HEK293 (cell line): ENCODE measurements at regions not wholly inside any gene's neighbourhood (a gene's known extent, or its start where the extent isn't known, plus 50 kb on each side); places are given as distances from the start of the nearest gene placed in this dataset.

Experiments used
- CTCF ChIA-PET: fragments of 350-600 bp; formaldehyde crosslinking; extraction: SDS; loops from one replicate; lab custom pipeline; 2021; ENCODE audit warnings: antibody characterized with exemption; lab: Yijun Ruan, JAX
- POLR2A ChIA-PET: fragments of 300-600 bp; formaldehyde crosslinking; extraction: SDS; loops from one replicate; lab custom pipeline; 2020; ENCODE audit warnings: antibody characterized with exemption, inconsistent platforms; lab: Yijun Ruan, JAX
- H3K27ac ChIP-seq: fragments of 200-500 bp; sonication (Bioruptor generic); 2 replicates; pipeline ENCODE4 v1.5.1; 2014; ENCODE audit warnings: low read depth, low read length, control low read depth, inconsistent platforms; ENCODE audit errors: extremely low read depth
- H3K36me3 ChIP-seq, 2 experiments: fragments of 200-500 bp in 1 of 2; sonication (Bioruptor generic) in 1 of 2; 1 replicate in 1 of 2; 2 replicates in 1 of 2; pipeline ENCODE4 v1.5.1; 2014 to 2017; ENCODE audit warnings: inconsistent platforms in 2 of 2, low read length in 2 of 2; ENCODE audit not compliant: control insufficient read depth in 2 of 2, insufficient read depth in 1 of 2
- H3K4me1 ChIP-seq: fragments of 200-500 bp; sonication (Bioruptor generic); 2 replicates; pipeline ENCODE4 v1.5.1; 2014; ENCODE audit warnings: mild to moderate bottlenecking, low read length, inconsistent platforms; ENCODE audit not compliant: control insufficient read depth, insufficient read depth
- H3K4me3 ChIP-seq: 2 replicates; pipeline ENCODE4 v1.5.1; 2011; ENCODE audit warnings: low read depth, mild to moderate bottlenecking, control low read depth, low read length, moderate library complexity
- H3K9me3 ChIP-seq: fragments of 200-500 bp; sonication (Bioruptor generic); 2 replicates; pipeline ENCODE4 v1.5.1; 2014; ENCODE audit warnings: low read depth, low read length, inconsistent platforms; ENCODE audit not compliant: control insufficient read depth, insufficient read depth
- AEBP2 ChIP-seq: fragments of 450-650 bp; formaldehyde crosslinking; IDR thresholded peaks from 2 replicates; pipeline ENCODE4 v1.5.1; 2016; ENCODE audit warnings: missing biosample characterization, missing genetic modification characterization, borderline replicate concordance
- GLI2 ChIP-seq: fragments of 450-650 bp; formaldehyde crosslinking; IDR thresholded peaks from 2 replicates; pipeline ENCODE4; 2017; ENCODE audit warnings: missing biosample characterization, missing genetic modification characterization, low read depth, borderline replicate concordance
- GLIS2 ChIP-seq: fragments of 450-650 bp; formaldehyde crosslinking; IDR thresholded peaks from 2 replicates; pipeline ENCODE4 v1.5.1; 2016; ENCODE audit warnings: missing biosample characterization, missing genetic modification characterization
- KLF1 ChIP-seq: fragments of 450-650 bp; formaldehyde crosslinking; IDR thresholded peaks from 2 replicates; pipeline ENCODE4 v1.5.1; 2016; ENCODE audit warnings: missing biosample characterization, missing genetic modification characterization
- SALL2 ChIP-seq: fragments of 450-650 bp; formaldehyde crosslinking; IDR thresholded peaks from 2 replicates; pipeline ENCODE4 v1.5.0; 2017; ENCODE audit warnings: missing biosample characterization, mild to moderate bottlenecking, missing genetic modification characterization, borderline replicate concordance
- ZBTB11 ChIP-seq: fragments of 450-650 bp; formaldehyde crosslinking; conservative IDR thresholded peaks from 2 replicates; pipeline ENCODE4 v1.5.1; 2016; ENCODE audit warnings: low read depth, missing biosample characterization, missing genetic modification characterization
- ZBTB7A ChIP-seq: fragments of 450-650 bp; formaldehyde crosslinking; IDR thresholded peaks from 2 replicates; pipeline ENCODE4 v1.5.1; 2016; ENCODE audit warnings: low read depth, missing biosample characterization, missing genetic modification characterization
- ZFP3 ChIP-seq: fragments of 450-650 bp; formaldehyde crosslinking; IDR thresholded peaks from 2 replicates; pipeline ENCODE4 v1.5.1; 2016; ENCODE audit warnings: low read depth, missing biosample characterization, missing genetic modification characterization
- ZNF10 ChIP-seq: fragments of 450-650 bp; formaldehyde crosslinking; IDR thresholded peaks from 2 replicates; pipeline ENCODE4 v1.5.1; 2017; ENCODE audit warnings: missing biosample characterization, missing genetic modification characterization
- ZNF112 ChIP-seq: fragments of 450-650 bp; formaldehyde crosslinking; IDR thresholded peaks from 2 replicates; pipeline ENCODE4 v1.5.0; 2017; ENCODE audit warnings: missing biosample characterization, missing genetic modification characterization
- ZNF121 ChIP-seq: fragments of 450-650 bp; formaldehyde crosslinking; IDR thresholded peaks from 2 replicates; pipeline ENCODE4 v1.5.1; 2016; ENCODE audit warnings: missing biosample characterization, missing genetic modification characterization
- ZNF18 ChIP-seq: fragments of 450-650 bp; formaldehyde crosslinking; IDR thresholded peaks from 2 replicates; pipeline ENCODE4 v1.5.1; 2016; ENCODE audit warnings: missing biosample characterization, missing genetic modification characterization
- ZNF211 ChIP-seq: fragments of 450-650 bp; formaldehyde crosslinking; IDR thresholded peaks from 2 replicates; pipeline ENCODE4 v1.5.1; 2016; ENCODE audit warnings: low read depth, missing biosample characterization, missing genetic modification characterization
- ZNF221 ChIP-seq: fragments of 450-650 bp; formaldehyde crosslinking; IDR thresholded peaks from 2 replicates; pipeline ENCODE4 v1.5.1; 2017; ENCODE audit warnings: missing biosample characterization, missing genetic modification characterization, borderline replicate concordance
- ZNF335 ChIP-seq: fragments of 450-650 bp; formaldehyde crosslinking; conservative IDR thresholded peaks from 2 replicates; pipeline ENCODE4 v1.5.1; 2016; ENCODE audit warnings: missing biosample characterization, missing genetic modification characterization
- ZNF362 ChIP-seq: fragments of 450-650 bp; formaldehyde crosslinking; IDR thresholded peaks from 2 replicates; pipeline ENCODE4 v1.5.1; 2016; ENCODE audit warnings: missing biosample characterization, missing genetic modification characterization
- ZNF366 ChIP-seq: fragments of 450-650 bp; formaldehyde crosslinking; conservative IDR thresholded peaks from 2 replicates; pipeline ENCODE4 v1.5.1; 2016; ENCODE audit warnings: missing biosample characterization, missing genetic modification characterization
- ZNF521 ChIP-seq: fragments of 450-650 bp; formaldehyde crosslinking; IDR thresholded peaks from 2 replicates; pipeline ENCODE4 v1.5.1; 2017; ENCODE audit warnings: missing biosample characterization, mild to moderate bottlenecking, missing genetic modification characterization
- ZNF529 ChIP-seq: fragments of 450-650 bp; formaldehyde crosslinking; IDR thresholded peaks from 2 replicates; pipeline ENCODE4 v1.5.1; 2017; ENCODE audit warnings: missing genetic modification characterization, missing biosample characterization; ENCODE audit not compliant: insufficient replicate concordance
- ZNF530 ChIP-seq: fragments of 450-650 bp; formaldehyde crosslinking; IDR thresholded peaks from 2 replicates; pipeline ENCODE4 v1.5.1; 2016; ENCODE audit warnings: low read depth, missing biosample characterization, missing genetic modification characterization
- ZNF585B ChIP-seq: fragments of 450-650 bp; formaldehyde crosslinking; IDR thresholded peaks from 2 replicates; pipeline ENCODE4 v1.5.1; 2016; ENCODE audit warnings: missing biosample characterization, missing genetic modification characterization
- ZNF645 ChIP-seq: fragments of 450-650 bp; formaldehyde crosslinking; IDR thresholded peaks from 2 replicates; pipeline ENCODE4; 2016; ENCODE audit warnings: missing biosample characterization, missing genetic modification characterization
- ZNF768 ChIP-seq: fragments of 450-650 bp; formaldehyde crosslinking; IDR thresholded peaks from 2 replicates; pipeline ENCODE4 v1.5.1; 2018; ENCODE audit warnings: missing biosample characterization, mild to moderate bottlenecking, missing genetic modification characterization
- ZNF776 ChIP-seq: fragments of 450-650 bp; formaldehyde crosslinking; IDR thresholded peaks from 2 replicates; pipeline ENCODE4 v1.5.0; 2017; ENCODE audit warnings: missing biosample characterization, missing genetic modification characterization, borderline replicate concordance

GRCh38 chr5:92051741-92052140 is 668.6 kb upstream of the ARRDC3 start:
- TF ChIP-seq KLF1 = no peak
- no peak for TF ChIP-seq ZNF776 (tag by site-specific recombination)
- TF ChIP-seq ZNF362 = no peak
- no peak for TF ChIP-seq ZBTB7A (tag by site-specific recombination)
- no peak for TF ChIP-seq ZNF530 (tag by site-specific recombination)
- TF ChIP-seq SALL2 (tag by site-specific recombination) = no peak
- no peak for TF ChIP-seq ZNF121 (tag by site-specific recombination)
- no peak for TF ChIP-seq ZNF768 (tag by site-specific recombination)
- TF ChIP-seq GLI2 (tag by site-specific recombination) = no peak
- no peak for TF ChIP-seq ZNF335
- TF ChIP-seq GLIS2 (tag by site-specific recombination) = no peak
- no peak overlapping the region for H3K27ac ChIP-seq
- no peak overlapping the region for H3K4me3 ChIP-seq
- H3K36me3 ChIP-seq = no peaks in the 10 kb centered on the region
- CTCF ChIA-PET = no interaction called here
- H3K4me1 ChIP-seq = no peaks in the 10 kb centered on the region
- no peaks in the 10 kb centered on the region for H3K9me3 ChIP-seq
- POLR2A ChIA-PET = no interaction called here

GRCh38 chr5:92050970-92051369 is 667.9 kb upstream of the ARRDC3 start:
- Histone ChIP-seq H3K36me3 (no peaks in the 10 kb centered on the region), H3K4me1 (no peaks in the 10 kb centered on the region), H3K27ac (no peak overlapping the region), H3K4me3 (no peak overlapping the region), H3K9me3 (no peaks in the 10 kb centered on the region)
- ChIA-PET CTCF (interaction anchor here (0.7 kb wide), 1 partner anchor 489 kb away, joined by 3 read pairs; no protein-coding TSS in a partner anchor), POLR2A (no interaction called here)
- TF ChIP-seq ZNF529 (no peak), AEBP2 (tag by site-specific recombination) (no peak), ZNF585B (tag by site-specific recombination) (no peak), ZNF221 (no peak), ZFP3 (tag by site-specific recombination) (no peak), ZNF366 (tag by site-specific recombination) (no peak), ZNF112 (tag by site-specific recombination) (no peak), ZNF10 (tag by site-specific recombination) (no peak), ZNF521 (tag by site-specific recombination) (no peak), ZNF211 (tag by site-specific recombination) (no peak), ZNF645 (no peak), ZBTB11 (tag by site-specific recombination) (no peak), ZNF18 (tag by site-specific recombination) (no peak)
